HuH-7.5 (cell line): ENCODE measurements at regions not wholly inside any gene's neighbourhood (a gene's known extent, or its start where the extent isn't known, plus 50 kb on each side); places are given as distances from the start of the nearest gene placed in this dataset.
"Not testable (repeated sequence)": the region's sequence is repeated elsewhere in the genome, so short reads cannot be mapped to it uniquely, and the experiment has no call there.

Source experiments
- DNase-seq: peaks from one replicate; pipeline ENCODE4 v3.0.0; 2011; ENCODE audit warnings: low spot score

- DNase-seq = peak; percentile 59
Observed at GRCh38 chr5:36739751-36740221, 133.4 kb downstream of the SLC1A3 start.

GRCh38 chr5:36740259-36740898, 134.0 kb downstream of the SLC1A3 start:
- DNase-seq = no peak

- no peak for DNase-seq
Observed at GRCh38 chr5:36741128-36741527, 134.7 kb downstream of the SLC1A3 start.

DNA sequence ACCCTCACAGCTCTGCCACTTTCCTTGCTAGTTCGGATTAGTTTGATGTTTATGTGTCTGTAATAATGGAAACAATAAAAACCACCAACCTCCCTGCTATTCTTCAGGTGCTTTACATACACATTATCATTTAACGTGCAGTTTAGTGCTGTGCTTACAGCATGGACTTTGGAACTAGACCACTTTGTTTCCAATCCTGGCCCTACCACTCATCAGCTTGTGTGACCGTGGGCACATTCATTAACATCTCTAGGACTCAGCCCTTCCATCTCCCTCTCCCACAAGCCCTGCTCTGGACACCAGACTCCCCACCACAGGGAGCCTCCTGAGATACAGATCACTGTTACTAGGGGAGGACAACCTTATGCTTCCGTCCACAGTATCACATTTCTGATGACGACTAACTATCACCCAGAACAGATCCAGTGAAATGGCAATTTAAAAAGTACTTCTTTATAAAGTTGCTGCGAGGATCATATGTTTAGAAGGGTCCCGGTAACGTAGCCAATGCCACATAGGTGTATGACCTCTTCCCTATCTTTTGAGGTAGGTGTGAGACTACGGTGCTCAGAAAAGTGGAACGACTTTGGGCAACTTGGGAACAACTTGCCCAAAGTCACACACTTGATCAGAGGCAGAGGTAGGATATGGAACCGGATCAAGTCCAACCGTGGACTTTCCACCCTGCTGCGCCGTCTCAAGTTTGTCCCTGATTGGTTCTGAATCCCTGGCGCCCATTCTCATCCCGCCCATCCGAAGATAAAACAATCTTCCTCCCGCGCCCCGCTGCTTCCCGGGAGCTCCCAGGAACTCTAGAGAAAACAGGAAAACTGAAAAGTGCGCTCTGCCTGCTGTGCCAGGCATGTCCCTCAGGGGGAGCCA, 132.4 kb upstream of the NIPBL start:
- DNase-seq = peak; percentile 87

DNA sequence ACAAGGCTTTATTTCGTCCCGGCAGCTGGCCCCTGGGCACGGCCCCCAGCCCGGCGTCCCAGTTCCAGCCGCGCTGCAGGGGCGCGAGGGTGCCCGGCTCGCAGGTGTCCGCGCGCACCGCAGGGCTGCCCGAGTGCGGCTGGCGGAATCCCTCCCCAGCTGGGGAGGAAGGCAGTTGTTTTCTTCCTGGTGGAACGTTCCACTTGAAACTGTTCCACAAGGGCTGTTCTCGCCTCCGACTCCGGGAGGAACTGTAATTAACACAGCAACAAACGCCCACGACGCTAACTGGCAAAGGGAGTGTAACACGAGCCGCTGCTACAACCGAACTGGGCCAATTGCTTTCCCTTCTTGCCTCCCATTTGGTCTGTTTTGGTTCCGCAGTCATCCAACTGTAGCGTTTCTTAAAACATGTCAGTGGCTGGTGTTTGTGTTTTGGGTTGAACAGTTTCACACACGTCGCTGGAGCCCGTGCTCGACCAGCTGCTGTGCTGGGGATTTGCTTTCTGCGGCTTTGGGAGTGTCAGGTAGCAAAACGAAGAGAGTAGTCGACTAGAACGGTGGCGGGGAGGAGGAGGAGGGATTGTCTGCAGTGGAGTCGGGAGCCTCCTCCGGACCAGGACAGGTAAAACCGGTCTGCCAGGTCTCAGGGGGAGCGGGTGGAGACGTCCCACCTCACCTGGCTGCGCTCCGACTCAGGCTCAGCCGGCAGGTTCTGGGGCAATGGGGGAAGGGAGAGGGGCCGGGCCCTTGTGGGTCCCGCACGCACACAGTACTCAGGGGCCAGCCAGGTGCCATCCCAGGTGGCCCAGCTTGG, 131.6 kb upstream of the NIPBL start:
- DNase-seq = peak; percentile 67

- DNase-seq = not testable (repeated sequence)
Observed at GRCh38 chr5:36747794-36748193, 128.8 kb upstream of the NIPBL start.

GRCh38 chr5:36751886-36752285, 124.7 kb upstream of the NIPBL start:
- no peak for DNase-seq

DNA sequence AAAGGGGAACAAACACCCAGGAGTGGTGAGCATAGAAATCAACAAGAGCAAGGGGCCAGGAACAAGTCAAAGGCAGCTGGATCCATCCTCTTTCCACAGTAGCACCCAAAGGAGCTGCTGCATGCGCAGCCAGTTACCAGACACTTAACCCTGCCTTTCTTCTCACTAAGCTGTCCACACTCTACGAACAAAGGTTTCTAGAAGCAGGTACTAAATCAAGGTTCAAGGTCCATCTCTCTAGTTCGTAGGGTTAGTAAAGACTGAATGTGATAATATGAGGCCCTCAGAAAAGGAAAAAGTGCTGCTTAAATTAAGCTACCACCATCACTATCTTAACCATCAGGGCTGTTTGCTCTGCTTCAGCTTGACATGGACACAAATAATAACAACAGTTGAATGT, 121.2 kb upstream of the NIPBL start:
- DNase-seq = no peak

GRCh38 chr5:36755920-36756488, 120.6 kb upstream of the NIPBL start:
- no peak for DNase-seq

GRCh38 chr5:36756848-36757247, 119.7 kb upstream of the NIPBL start:
- no peak for DNase-seq

DNA sequence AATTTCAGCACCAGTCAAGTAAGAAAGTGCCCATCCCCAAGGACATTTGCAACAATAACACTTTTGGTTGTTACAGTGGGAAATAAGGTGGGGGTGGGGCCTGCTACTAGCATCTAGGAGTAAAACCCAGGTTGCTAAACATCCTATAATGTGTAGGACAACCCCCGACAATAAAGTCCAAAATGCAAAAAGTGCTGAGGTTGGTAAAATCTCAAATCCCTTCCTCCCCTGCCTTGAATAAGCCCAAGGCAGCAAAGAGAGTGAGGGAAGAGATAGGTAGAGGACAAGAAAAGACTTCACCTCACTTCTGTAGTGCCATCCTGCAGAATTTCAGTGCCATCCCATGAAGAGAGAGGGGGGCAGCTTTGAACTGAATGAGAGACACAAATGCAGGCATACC, 117.5 kb upstream of the NIPBL start:
- DNase-seq = no peak

- DNase-seq = no peak
Observed at GRCh38 chr5:36763454-36763853, 113.1 kb upstream of the NIPBL start.

DNA sequence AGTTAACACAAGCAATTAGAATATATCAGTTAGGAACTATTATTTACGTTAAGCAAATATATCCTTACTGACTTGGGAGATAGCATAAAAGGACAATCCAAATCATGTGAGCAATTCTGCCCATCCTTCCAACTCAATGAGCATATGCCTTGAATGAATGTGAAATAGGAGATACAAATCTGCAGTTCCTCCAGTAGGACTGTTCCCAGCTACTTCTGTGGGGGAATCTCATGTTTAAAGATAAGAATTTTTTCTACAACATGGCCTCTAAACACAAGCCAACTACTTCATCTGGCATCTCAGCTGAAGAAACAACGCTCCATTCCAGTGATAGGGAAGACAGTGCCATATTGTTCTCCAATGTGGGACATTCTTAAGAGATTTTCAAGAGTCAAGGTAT, 110.7 kb upstream of the NIPBL start:
- DNase-seq = no peak

DNA sequence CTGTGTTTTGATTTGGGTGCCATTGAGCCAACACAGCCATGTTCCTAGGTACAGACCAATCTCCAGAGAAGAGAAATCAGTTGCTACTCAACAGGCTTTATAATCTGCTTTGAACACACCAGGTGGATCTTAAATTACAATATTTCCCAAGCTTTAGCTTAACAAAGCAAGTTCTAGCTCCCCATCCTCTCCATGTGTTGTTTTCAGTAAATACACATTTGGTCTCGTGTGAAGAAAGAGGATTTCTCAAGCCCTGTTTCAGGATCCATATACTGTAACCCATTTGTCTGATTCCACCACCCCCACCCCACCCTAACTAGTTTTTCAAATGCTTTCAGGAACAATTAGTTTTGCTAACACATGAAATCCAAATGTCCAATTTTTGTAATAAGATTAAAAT, 109.6 kb upstream of the NIPBL start:
- DNase-seq = no peak

- DNase-seq = no peak
Observed at GRCh38 chr5:36768450-36768849, 108.1 kb upstream of the NIPBL start.

DNA sequence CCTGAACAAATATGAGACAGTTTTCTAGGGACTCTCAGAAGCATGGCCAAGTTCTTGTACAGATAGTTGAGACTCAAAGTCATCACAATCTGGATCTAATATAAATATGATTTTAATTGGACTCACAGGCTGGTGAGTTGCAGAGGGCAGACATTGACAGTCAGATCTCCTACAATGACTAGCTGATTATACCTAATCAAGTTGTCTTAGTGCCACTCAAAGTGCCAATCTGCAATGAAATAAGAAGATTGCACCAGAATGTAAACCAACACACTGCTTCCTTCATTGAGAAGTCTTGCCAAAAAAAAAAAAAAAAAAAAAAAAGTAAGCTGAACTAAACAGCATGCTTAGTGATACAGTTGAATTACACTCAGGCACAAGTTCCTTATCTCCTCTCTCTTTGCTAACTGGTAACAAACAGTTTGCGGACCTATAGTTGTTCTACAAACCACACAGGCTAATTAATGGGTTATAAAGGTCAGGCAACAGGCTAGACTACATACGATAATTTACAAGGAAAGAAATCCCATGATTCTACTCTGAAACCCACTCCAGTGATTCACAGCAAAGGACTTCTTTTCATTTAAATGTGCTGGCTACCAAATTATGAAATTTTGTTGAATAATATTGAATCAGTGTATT, 107.3 kb upstream of the NIPBL start:
- DNase-seq = no peak

DNA sequence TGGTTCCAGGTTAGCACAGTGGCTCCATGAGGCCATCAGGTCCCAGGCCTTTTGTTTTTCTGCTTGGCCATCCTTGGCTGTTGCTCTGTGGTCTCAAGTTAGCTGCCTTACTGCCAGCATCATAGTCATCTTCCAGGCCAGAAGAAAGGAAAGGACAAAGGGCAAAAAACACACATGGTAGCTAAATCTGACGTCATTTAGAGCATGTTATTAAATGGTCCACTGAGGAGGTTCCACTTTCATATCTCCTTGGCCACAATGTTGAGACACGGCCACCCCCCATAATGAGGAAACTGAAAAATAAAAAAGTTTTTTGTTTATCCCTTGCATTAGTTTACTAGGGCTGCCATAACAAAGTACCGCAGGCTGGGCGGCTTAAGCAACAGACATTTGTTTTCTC, 106.4 kb upstream of the NIPBL start:
- no peak for DNase-seq

DNA sequence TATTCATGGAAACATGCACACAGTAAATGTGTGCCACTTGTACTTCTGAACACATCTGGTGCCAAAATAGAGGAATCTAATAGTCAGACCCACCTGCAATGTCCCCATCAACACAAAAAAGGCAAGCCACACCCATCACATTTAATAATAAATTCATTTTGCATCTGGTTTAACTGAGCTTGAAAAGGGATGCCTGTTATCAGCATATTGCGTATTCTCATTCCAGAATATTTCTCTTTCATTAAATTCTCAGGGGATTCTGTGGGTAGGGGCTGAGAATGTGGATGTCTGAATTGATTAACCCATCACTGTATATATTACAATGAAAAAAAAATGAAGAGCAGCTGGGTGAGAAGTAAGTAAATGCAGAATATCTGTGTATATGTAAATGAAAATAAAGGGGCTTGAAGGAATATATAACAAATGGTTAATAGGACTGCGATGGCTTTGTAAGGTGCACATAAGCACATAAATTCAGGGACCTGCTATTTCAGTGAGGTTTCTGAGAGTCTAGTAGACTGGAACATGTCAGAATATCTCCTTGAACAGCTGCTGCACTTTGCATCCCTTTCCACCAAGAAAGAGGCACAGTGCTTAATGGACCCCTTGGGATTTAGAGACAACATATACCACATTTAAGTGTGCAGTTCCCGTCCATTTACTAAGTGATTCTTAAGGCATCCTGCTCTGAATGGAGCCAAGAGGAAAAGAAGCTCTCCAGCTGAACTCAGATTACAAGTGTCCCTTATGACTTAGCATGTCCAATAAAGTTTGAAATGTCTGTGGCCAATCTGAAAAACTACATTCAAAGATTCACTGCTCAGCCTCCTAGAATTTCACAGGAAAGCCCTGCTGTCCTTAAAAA, 104.1 kb upstream of the NIPBL start:
- DNase-seq = no peak

DNA sequence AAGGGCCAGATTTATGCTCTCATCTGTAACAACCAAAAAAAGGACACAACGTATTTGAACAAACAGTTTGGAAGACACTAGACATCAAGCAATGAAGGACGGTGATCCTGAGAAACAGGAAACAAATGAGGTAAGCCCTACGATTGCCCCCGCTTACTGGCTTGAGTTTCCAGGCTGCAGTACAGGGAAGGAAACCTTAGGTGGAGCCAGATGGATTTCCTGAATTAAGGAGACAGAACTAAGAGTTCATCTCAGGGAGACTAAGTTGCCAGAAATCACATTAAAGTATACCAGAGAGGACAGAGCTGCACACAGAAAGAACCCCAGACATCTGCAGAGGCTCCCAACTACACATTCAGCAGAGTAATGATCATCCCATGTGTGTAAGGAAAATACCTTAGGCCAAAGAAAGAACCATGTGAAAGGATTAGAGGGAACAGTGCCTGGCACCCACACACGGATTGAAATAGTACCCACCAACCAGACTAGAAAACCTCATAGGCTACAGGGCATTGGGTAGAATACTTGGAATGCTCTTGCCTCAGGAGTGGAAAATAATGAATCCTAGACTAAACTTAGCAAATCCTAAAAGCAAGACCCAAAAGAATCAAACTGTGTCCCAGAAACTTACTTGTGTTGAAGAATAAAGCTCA, 99.3 kb upstream of the NIPBL start:
- peak; percentile 74 for DNase-seq

DNA sequence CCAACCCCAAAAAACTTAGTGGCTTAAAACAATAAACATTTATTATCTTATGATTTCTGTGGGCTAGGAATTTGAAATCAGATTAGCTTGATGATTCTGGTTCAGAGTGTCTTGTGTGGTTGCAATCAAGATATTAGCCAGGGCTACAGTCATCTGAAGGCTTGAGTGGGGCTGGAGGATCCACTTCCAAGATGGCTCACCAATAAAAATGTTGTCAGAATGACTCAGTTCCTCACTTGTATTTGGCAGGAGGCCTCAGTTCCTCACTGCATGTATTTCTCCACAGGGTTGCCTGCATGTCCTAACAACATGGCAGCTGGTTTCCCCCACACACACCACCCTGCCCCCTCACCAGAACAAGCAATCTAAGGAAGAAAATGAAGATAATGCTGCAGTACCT, 98.2 kb upstream of the NIPBL start:
- DNase-seq = no peak
